Ishikawa (cell line): ENCODE measurements at regions not wholly inside any gene's neighbourhood (a gene's known extent, or its start where the extent isn't known, plus 50 kb on each side); places are given as distances from the start of the nearest gene placed in this dataset.

Experiments used
- EGR1 ChIP-seq: IDR thresholded peaks from 2 replicates; pipeline ENCODE4 v1.6.1; 2012
- EP300 ChIP-seq: IDR thresholded peaks from 2 replicates; pipeline ENCODE4 v1.6.1; 2012; ENCODE audit warnings: borderline replicate concordance
- RAD21 ChIP-seq: IDR thresholded peaks from 2 replicates; pipeline ENCODE4 v1.6.1; 2012; ENCODE audit warnings: low read depth
- TAF1 ChIP-seq: IDR thresholded peaks from 2 replicates; pipeline ENCODE4 v1.6.1; 2012; ENCODE audit warnings: low read depth, mild to moderate bottlenecking
- TCF12 ChIP-seq: IDR thresholded peaks from 2 replicates; pipeline ENCODE4 v1.6.1; 2012; ENCODE audit warnings: low read depth
- TEAD4 ChIP-seq: IDR thresholded peaks from 2 replicates; pipeline ENCODE4 v1.6.1; 2012
- YY1 ChIP-seq: IDR thresholded peaks from 2 replicates; pipeline ENCODE4 v1.6.1; 2012; ENCODE audit warnings: low read depth
- TF ChIP-seq, protein P1 (sequence below): IDR thresholded peaks from 2 replicates; pipeline ENCODE4 v1.6.1; 2012
- TF ChIP-seq, protein P2 (sequence below): IDR thresholded peaks from 2 replicates; pipeline ENCODE4 v1.6.1; 2012; ENCODE audit warnings: low read depth, mild to moderate bottlenecking
- TF ChIP-seq, protein P3 (sequence below): IDR thresholded peaks from 2 replicates; pipeline ENCODE4 v1.6.1; 2012

DNA sequence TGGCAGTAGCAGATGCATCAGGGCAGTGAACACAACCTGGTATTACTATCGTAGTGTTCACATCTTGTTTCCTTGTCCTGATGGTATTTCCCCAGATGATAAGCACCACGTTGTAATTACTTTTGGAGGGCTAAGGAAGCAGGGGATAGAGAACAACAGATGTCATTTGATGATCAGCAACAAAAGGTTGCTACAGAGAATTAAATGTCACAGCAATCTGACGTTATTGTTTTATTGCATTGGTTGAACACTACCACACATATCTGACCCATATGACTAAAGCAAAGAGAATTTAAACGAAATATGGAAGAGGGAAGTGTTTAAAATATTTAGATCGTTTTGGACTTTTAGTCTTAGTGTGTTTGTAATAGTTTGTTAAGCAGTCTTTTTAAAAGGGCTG, 408.3 kb downstream of the SH3GL2 start:
- no peak for TF ChIP-seq EP300
- TF ChIP-seq YY1 = no peak
- TF ChIP-seq EGR1 = no peak
- TF ChIP-seq TEAD4 = no peak
- TF ChIP-seq, protein P1, sequence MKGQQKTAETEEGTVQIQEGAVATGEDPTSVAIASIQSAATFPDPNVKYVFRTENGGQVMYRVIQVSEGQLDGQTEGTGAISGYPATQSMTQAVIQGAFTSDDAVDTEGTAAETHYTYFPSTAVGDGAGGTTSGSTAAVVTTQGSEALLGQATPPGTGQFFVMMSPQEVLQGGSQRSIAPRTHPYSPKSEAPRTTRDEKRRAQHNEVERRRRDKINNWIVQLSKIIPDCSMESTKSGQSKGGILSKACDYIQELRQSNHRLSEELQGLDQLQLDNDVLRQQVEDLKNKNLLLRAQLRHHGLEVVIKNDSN = no peak
- TF ChIP-seq RAD21 = no peak
- no peak for TF ChIP-seq TCF12
- TF ChIP-seq, protein P2, sequence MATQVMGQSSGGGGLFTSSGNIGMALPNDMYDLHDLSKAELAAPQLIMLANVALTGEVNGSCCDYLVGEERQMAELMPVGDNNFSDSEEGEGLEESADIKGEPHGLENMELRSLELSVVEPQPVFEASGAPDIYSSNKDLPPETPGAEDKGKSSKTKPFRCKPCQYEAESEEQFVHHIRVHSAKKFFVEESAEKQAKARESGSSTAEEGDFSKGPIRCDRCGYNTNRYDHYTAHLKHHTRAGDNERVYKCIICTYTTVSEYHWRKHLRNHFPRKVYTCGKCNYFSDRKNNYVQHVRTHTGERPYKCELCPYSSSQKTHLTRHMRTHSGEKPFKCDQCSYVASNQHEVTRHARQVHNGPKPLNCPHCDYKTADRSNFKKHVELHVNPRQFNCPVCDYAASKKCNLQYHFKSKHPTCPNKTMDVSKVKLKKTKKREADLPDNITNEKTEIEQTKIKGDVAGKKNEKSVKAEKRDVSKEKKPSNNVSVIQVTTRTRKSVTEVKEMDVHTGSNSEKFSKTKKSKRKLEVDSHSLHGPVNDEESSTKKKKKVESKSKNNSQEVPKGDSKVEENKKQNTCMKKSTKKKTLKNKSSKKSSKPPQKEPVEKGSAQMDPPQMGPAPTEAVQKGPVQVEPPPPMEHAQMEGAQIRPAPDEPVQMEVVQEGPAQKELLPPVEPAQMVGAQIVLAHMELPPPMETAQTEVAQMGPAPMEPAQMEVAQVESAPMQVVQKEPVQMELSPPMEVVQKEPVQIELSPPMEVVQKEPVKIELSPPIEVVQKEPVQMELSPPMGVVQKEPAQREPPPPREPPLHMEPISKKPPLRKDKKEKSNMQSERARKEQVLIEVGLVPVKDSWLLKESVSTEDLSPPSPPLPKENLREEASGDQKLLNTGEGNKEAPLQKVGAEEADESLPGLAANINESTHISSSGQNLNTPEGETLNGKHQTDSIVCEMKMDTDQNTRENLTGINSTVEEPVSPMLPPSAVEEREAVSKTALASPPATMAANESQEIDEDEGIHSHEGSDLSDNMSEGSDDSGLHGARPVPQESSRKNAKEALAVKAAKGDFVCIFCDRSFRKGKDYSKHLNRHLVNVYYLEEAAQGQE = no peak
- TF ChIP-seq, protein P3, sequence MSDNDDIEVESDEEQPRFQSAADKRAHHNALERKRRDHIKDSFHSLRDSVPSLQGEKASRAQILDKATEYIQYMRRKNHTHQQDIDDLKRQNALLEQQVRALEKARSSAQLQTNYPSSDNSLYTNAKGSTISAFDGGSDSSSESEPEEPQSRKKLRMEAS = no peak
- no peak for TF ChIP-seq TAF1
